ENCODE measurements at regions not wholly inside any gene's neighbourhood (a gene's known extent, or its start where the extent isn't known, plus 50 kb on each side); places are given as distances from the start of the nearest gene placed in this dataset.

GRCh38 chr18:60445341-60445740 lies 72.8 kb upstream of the MC4R start:
- H3K27me3 Mint-ChIP-seq (ENCODE audit: low read depth in 3 of 3): peaks cover 0 to 2% (median 0%) of the 10 kb centered on the region in 3 donors
- peaks cover 8 to 11% of the 10 kb centered on the region in 2 donors for H3K9me3 ChIP-seq (replicated peaks in 1 of 2; ENCODE audit: control insufficient read depth in 1 of 2, insufficient read depth in 1 of 2, low read length in 2 of 2)
- no peak for DNase-seq

GRCh38 chr18:60446821-60447220 lies 74.2 kb upstream of the MC4R start:
- no peaks in the 10 kb centered on the region for H3K36me3 Mint-ChIP-seq
- H3K27ac Mint-ChIP-seq: no peak overlapping the region

More at GRCh38 chr18:60445341-60445740, 72.8 kb upstream of the MC4R start:
- H3K36me3 Mint-ChIP-seq: no peaks in the 10 kb centered on the region
- H3K4me3 Mint-ChIP-seq: no peak overlapping the region
- no peaks in the 10 kb centered on the region for H3K27me3 ChIP-seq (ENCODE audit: control insufficient read depth in 2 of 2, insufficient read depth in 2 of 2, low read length in 2 of 2)
- peaks cover 1 to 8% (median 4%) of the 10 kb centered on the region in 7 donors for H3K9me3 Mint-ChIP-seq
- TF ChIP-seq CTCF (IDR thresholded peaks at IDR 0.05): no peak
- no peaks in the 10 kb centered on the region for H3K79me2 ChIP-seq (ENCODE audit: insufficient read depth, low read length)
- no peaks in the 10 kb centered on the region for H4K20me1 ChIP-seq (ENCODE audit: insufficient read depth, low read length)
- H3K4me1 Mint-ChIP-seq: no peaks in the 10 kb centered on the region
- no peak overlapping the region for H2AFZ ChIP-seq (ENCODE audit: insufficient read depth, low read depth, low read length, poor library complexity, severe bottlenecking)
- H3K27ac ChIP-seq (ENCODE audit: low read depth in 1 of 2, low read length in 2 of 2): no peak overlapping the region
- no peaks in the 10 kb centered on the region for H3K4me1 ChIP-seq (ENCODE audit: control insufficient read depth in 1 of 2, insufficient read depth in 2 of 2, low read length in 2 of 2)
- intact Hi-C loops (cut with micrococcal nuclease): no loop called here
- no peak overlapping the region for H3K4me3 ChIP-seq (replicated peaks in 1 of 3; ENCODE audit: low read depth in 2 of 3, low read length in 3 of 3)
- H3K4me2 ChIP-seq (replicated peaks; ENCODE audit: extremely low read depth, low read length, poor library complexity, severe bottlenecking): no peak overlapping the region
- H3K36me3 ChIP-seq (replicated peaks in 1 of 2; ENCODE audit: control insufficient read depth in 1 of 2, insufficient read depth in 2 of 2, low read length in 2 of 2): no peaks in the 10 kb centered on the region
- no peak overlapping the region for H3K27ac Mint-ChIP-seq
- no peak overlapping the region for H3K9ac ChIP-seq (ENCODE audit: insufficient read depth, low read length, poor library complexity, severe bottlenecking)

More at GRCh38 chr18:60446821-60447220, 74.2 kb upstream of the MC4R start:
- Mint-ChIP-seq H3K4me3 (no peak overlapping the region), H3K9me3 (peaks cover 1 to 8% (median 3%) of the 10 kb centered on the region in 7 donors), H3K27me3 (ENCODE audit: low read depth in 3 of 3) (peaks cover 0 to 2% (median 0%) of the 10 kb centered on the region in 3 donors), H3K4me1 (no peaks in the 10 kb centered on the region)
- no peaks in the 10 kb centered on the region for H3K27me3 ChIP-seq (ENCODE audit: control insufficient read depth in 2 of 2, insufficient read depth in 2 of 2, low read length in 2 of 2)
- intact Hi-C loops (cut with micrococcal nuclease): no loop called here
- no peak for DNase-seq
- H3K36me3 ChIP-seq (replicated peaks in 1 of 2; ENCODE audit: control insufficient read depth in 1 of 2, insufficient read depth in 2 of 2, low read length in 2 of 2): no peaks in the 10 kb centered on the region
- no peaks in the 10 kb centered on the region for H4K20me1 ChIP-seq (ENCODE audit: insufficient read depth, low read length)
- H3K4me1 ChIP-seq (ENCODE audit: control insufficient read depth in 1 of 2, insufficient read depth in 2 of 2, low read length in 2 of 2): no peaks in the 10 kb centered on the region
- H3K9me3 ChIP-seq (replicated peaks in 1 of 2; ENCODE audit: control insufficient read depth in 1 of 2, insufficient read depth in 1 of 2, low read length in 2 of 2): peaks cover 8 to 11% of the 10 kb centered on the region in 2 donors
- H3K79me2 ChIP-seq (ENCODE audit: insufficient read depth, low read length): no peaks in the 10 kb centered on the region
- no peak overlapping the region for H3K27ac ChIP-seq (ENCODE audit: low read depth in 1 of 2, low read length in 2 of 2)
- 92% methylated on average over 5 of the region's 5 CpGs for WGBS (ENCODE audit: insufficient coverage)
- TF ChIP-seq CTCF (IDR thresholded peaks at IDR 0.05): no peak
- no peak overlapping the region for H3K4me3 ChIP-seq (replicated peaks in 1 of 3; ENCODE audit: low read depth in 2 of 3, low read length in 3 of 3)
- H3K4me2 ChIP-seq (replicated peaks; ENCODE audit: extremely low read depth, low read length, poor library complexity, severe bottlenecking): no peak overlapping the region
- no peak overlapping the region for H3K9ac ChIP-seq (ENCODE audit: insufficient read depth, low read length, poor library complexity, severe bottlenecking)
- no peak overlapping the region for H2AFZ ChIP-seq (ENCODE audit: insufficient read depth, low read depth, low read length, poor library complexity, severe bottlenecking)
